Superior temporal gyrus (tissue), 1 donor: ENCODE measurements at regions not wholly inside any gene's neighbourhood (a gene's known extent, or its start where the extent isn't known, plus 50 kb on each side); places are given as distances from the start of the nearest gene placed in this dataset.
A peak's percentile ranks its signal among the peaks of the same experiment; 100 is the strongest.
"Not testable (repeated sequence)": the region's sequence is repeated elsewhere in the genome, so short reads cannot be mapped to it uniquely, and the experiment has no call there.

ENCODE experiments used
- DNase-seq: peaks from one replicate; pipeline ENCODE4 v3.0.0-alpha.2; 2016; ENCODE audit errors: extremely low spot score

DNA sequence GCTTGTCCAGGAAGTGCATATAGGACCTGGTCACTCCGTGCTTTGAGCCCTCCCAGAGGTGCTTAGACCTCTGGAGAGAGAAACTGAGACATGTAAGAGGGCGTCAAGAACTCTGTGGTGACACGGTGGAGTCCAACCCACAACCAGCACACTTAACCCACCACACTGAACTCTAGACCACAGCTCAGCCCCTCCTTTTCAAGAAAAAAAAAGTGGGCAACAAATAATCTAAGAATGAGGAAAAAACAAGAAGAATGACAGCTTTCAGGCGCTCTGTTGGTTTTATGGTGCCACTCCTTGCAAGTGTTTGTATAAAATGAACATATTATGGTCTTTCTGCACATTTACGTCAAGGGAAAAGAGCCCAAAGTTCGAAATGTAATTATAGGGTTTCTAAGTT, 50.2 kb upstream of the SNAPC3 start:
- no peak for DNase-seq

- DNase-seq, result no peak
Observed at GRCh38 chr9:15371448-15371845, 51.2 kb upstream of the SNAPC3 start.

- DNase-seq, result peak; percentile 74
Observed at GRCh38 chr9:15370466-15371447, 51.9 kb upstream of the SNAPC3 start.

- DNase-seq, result peak; percentile 25
Observed at GRCh38 chr9:15369871-15370270, 52.8 kb upstream of the SNAPC3 start.

DNA sequence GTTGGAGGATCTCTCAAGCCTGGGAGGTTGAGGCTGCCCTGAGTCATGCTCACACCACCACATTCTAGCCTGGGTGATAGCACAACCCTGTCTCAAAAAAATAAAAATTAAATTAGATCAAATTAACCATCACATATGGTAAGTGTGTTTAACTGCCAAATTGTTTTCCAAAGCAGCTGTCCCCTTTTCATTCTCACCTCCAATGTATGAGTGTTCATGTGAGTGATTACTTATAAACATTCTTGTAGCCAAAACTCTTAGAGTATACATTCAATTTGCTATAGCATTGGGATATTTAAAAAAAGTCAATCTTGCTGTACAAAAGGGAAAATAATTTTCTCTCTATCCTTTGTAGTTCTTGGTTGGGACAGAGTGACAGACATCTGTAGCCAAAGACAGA, 53.4 kb upstream of the SNAPC3 start:
- no peak for DNase-seq

DNA sequence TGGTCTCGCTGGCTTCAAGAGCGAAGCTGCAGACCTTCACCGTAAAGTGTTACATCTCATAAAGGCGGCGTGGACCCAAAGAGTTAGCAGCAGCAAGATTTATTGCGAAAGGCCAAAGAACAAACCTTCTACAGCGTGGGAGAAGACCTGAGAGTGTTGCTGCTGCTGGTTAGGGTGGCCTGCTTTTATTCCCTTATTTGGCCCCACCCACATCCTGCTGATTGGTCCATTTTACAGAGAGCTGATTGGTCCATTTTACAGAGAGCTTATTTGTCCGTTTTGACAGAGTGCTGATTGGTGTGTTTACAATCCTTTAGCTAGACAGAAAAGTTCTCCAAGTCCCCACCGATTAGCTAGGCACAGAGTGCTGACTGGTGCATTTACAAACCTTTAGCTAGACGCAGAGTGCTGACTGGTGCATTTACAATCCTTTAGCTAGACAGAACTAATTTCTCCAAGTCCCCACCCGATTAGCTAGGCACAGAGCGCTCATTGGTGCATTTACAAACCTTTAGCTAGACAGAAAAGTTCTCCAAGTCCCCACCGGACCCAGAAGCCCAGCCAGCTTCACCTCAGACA, 57.6 kb upstream of the SNAPC3 start:
- DNase-seq, result not testable (repeated sequence)

DNA sequence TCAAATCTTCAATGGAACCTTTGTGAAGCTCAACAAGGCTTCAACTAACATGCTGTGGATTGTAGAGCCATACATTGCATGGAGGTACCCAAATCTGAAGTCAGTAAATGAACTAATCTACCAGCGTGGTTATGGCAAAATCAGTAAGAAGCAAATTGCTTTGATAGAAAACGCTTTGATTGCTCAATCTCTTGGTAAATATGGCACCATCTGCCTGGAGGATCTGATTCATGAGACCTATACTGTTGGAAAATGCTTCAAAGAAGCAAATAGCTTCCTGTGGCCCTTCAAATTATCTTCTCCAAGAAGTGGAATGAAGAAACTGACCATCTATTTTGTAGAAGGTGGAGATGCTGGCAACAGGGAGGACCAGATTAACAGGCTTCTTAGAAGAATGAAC, 54.7 kb upstream of the TTC39B start:
- no peak for DNase-seq

GRCh38 chr9:15357050-15357653, 50.1 kb upstream of the TTC39B start:
- DNase-seq, result no peak
